MM.1S (cell line): ENCODE measurements at regions not wholly inside any gene's neighbourhood (a gene's known extent, or its start where the extent isn't known, plus 50 kb on each side); places are given as distances from the start of the nearest gene placed in this dataset.

ENCODE experiments used
- DNase-seq: peaks from one replicate; pipeline ENCODE4 v3.0.0-alpha.2; 2015
- H2AFZ ChIP-seq: fragments of 300-600 bp; sonication (generic); 2 replicates; pipeline ENCODE4 v1.6.0; 2016; ENCODE audit warnings: antibody characterized with exemption, low read length
- H3F3A ChIP-seq: fragments of 300-600 bp; sonication (generic); 2 replicates; pipeline ENCODE4 v1.6.1; 2016; ENCODE audit warnings: mild to moderate bottlenecking, antibody characterized with exemption, low read length, moderate library complexity, mixed read lengths; ENCODE audit not compliant: insufficient read depth
- H3K27ac ChIP-seq: fragments of 300-600 bp; sonication (generic); 2 replicates; pipeline ENCODE4 v1.5.1; 2016; ENCODE audit warnings: mild to moderate bottlenecking, low read length
- H3K27me3 ChIP-seq: fragments of 300-600 bp; sonication (generic); replicated peaks from 2 replicates; pipeline ENCODE4 v1.6.0; 2016; ENCODE audit warnings: low read length; ENCODE audit not compliant: insufficient read depth
- H3K36me3 ChIP-seq: fragments of 300-600 bp; sonication (generic); replicated peaks from 2 replicates; pipeline ENCODE4 v1.6.1; 2016; ENCODE audit warnings: mild to moderate bottlenecking, low read length, mixed read lengths; ENCODE audit not compliant: insufficient read depth
- H3K4me1 ChIP-seq: fragments of 300-600 bp; sonication (generic); 2 replicates; pipeline ENCODE4 v1.6.1; 2016; ENCODE audit warnings: low read length, mixed read lengths
- H3K4me2 ChIP-seq: fragments of 300-600 bp; sonication (generic); 2 replicates; pipeline ENCODE4 v1.6.0; 2016; ENCODE audit warnings: low read depth, low read length
- H3K4me3 ChIP-seq: fragments of 300-600 bp; sonication (generic); 2 replicates; pipeline ENCODE4 v1.5.1; 2016; ENCODE audit warnings: low read length, mixed read lengths
- H3K79me2 ChIP-seq: fragments of 300-600 bp; sonication (generic); 2 replicates; pipeline ENCODE4 v1.6.1; 2016; ENCODE audit warnings: mixed run types, low read length, mixed read lengths
- H3K9ac ChIP-seq: fragments of 300-600 bp; sonication (generic); 2 replicates; pipeline ENCODE4 v1.6.1; 2016; ENCODE audit warnings: low read length, mixed read lengths
- H3K9me2 ChIP-seq: fragments of 300-600 bp; sonication (generic); replicated peaks from 2 replicates; pipeline ENCODE4 v1.6.1; 2016; ENCODE audit warnings: mild to moderate bottlenecking, low read length, mixed read lengths; ENCODE audit not compliant: insufficient read depth
- H3K9me3 ChIP-seq: fragments of 300-600 bp; sonication (generic); replicated peaks from 2 replicates; pipeline ENCODE4 v1.6.1; 2016; ENCODE audit warnings: mild to moderate bottlenecking, low read length, mixed read lengths; ENCODE audit not compliant: insufficient read depth
- H4K20me1 ChIP-seq: fragments of 300-600 bp; sonication (generic); 2 replicates; pipeline ENCODE4 v1.6.1; 2016; ENCODE audit warnings: mild to moderate bottlenecking, low read length, moderate library complexity, mixed read lengths; ENCODE audit not compliant: insufficient read depth
- EZH2 ChIP-seq: fragments of 300-600 bp; sonication (generic); optimal IDR thresholded peaks from 2 replicates; pipeline ENCODE3; 2017; ENCODE audit warnings: low read depth, mild to moderate bottlenecking, antibody characterized with exemption, low read length, mixed read lengths
- EZH2phosphoT487 ChIP-seq: fragments of 300-600 bp; sonication (generic); IDR thresholded peaks from 2 replicates; pipeline ENCODE4 v1.6.1; 2018; ENCODE audit warnings: antibody characterized with exemption, low read length
- TF ChIP-seq, protein P1 (sequence below): fragments of 300-600 bp; sonication (generic); IDR thresholded peaks from 2 replicates; pipeline ENCODE4 v1.5.1; 2016; ENCODE audit warnings: antibody characterized with exemption, low read length, mixed read lengths

- H4K20me1 ChIP-seq: no peaks in the 10 kb centered on the region
- H3K36me3 ChIP-seq: no peaks in the 10 kb centered on the region
- H3F3A ChIP-seq: no peaks in the 10 kb centered on the region
- no peaks in the 10 kb centered on the region for H3K9me3 ChIP-seq
- H3K27ac ChIP-seq: no peak overlapping the region
- H3K4me1 ChIP-seq: peaks cover 13% of the 10 kb centered on the region
- no peak overlapping the region for H3K9ac ChIP-seq
- H2AFZ ChIP-seq: no peak overlapping the region
- DNase-seq: no peak
- TF ChIP-seq EZH2phosphoT487: no peak
- TF ChIP-seq, protein P1, sequence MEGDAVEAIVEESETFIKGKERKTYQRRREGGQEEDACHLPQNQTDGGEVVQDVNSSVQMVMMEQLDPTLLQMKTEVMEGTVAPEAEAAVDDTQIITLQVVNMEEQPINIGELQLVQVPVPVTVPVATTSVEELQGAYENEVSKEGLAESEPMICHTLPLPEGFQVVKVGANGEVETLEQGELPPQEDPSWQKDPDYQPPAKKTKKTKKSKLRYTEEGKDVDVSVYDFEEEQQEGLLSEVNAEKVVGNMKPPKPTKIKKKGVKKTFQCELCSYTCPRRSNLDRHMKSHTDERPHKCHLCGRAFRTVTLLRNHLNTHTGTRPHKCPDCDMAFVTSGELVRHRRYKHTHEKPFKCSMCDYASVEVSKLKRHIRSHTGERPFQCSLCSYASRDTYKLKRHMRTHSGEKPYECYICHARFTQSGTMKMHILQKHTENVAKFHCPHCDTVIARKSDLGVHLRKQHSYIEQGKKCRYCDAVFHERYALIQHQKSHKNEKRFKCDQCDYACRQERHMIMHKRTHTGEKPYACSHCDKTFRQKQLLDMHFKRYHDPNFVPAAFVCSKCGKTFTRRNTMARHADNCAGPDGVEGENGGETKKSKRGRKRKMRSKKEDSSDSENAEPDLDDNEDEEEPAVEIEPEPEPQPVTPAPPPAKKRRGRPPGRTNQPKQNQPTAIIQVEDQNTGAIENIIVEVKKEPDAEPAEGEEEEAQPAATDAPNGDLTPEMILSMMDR: no peak
- no peak for TF ChIP-seq EZH2
- no peaks in the 10 kb centered on the region for H3K79me2 ChIP-seq
- no peak overlapping the region for H3K4me2 ChIP-seq
- H3K9me2 ChIP-seq: no peaks in the 10 kb centered on the region
- no peak overlapping the region for H3K4me3 ChIP-seq
- no peaks in the 10 kb centered on the region for H3K27me3 ChIP-seq
These were observed 107.7 kb upstream of the GGTLC1 start for GRCh38 chr20:24096264-24096663.

DNA sequence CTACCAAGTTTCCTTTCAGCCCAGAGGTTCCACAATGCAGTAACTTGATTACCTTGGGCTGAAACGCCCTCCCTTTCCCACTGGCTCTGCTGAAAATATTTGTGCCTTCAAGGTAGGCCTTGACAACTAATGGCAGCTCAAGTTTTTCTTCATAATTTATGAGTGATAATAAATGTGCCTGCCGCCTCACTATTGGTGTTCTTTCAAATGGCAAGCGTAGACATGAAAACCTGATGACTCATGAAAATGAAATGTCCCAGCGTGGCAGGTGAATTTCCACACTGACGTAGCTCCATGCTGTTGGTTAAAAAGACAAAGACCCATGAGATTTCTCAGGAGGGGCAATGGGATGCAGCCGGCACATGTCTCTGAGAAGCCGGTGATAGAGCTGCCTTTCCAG is 107.2 kb upstream of the GGTLC1 start:
- H3K4me3 ChIP-seq: no peak overlapping the region
- H4K20me1 ChIP-seq: no peaks in the 10 kb centered on the region
- H2AFZ ChIP-seq: no peak overlapping the region
- H3K36me3 ChIP-seq: no peaks in the 10 kb centered on the region
- no peaks in the 10 kb centered on the region for H3F3A ChIP-seq
- no peaks in the 10 kb centered on the region for H3K27me3 ChIP-seq
- no peak for TF ChIP-seq EZH2
- TF ChIP-seq, protein P1: no peak
- no peak for DNase-seq
- H3K27ac ChIP-seq: no peak overlapping the region
- H3K4me2 ChIP-seq: no peak overlapping the region
- H3K9me2 ChIP-seq: no peaks in the 10 kb centered on the region
- no peaks in the 10 kb centered on the region for H3K9me3 ChIP-seq
- no peaks in the 10 kb centered on the region for H3K79me2 ChIP-seq
- peaks cover 13% of the 10 kb centered on the region for H3K4me1 ChIP-seq
- no peak overlapping the region for H3K9ac ChIP-seq

- H3K36me3 ChIP-seq: no peaks in the 10 kb centered on the region
- no peaks in the 10 kb centered on the region for H3K9me2 ChIP-seq
- DNase-seq: no peak
- no peaks in the 10 kb centered on the region for H3F3A ChIP-seq
- no peak overlapping the region for H2AFZ ChIP-seq
- no peaks in the 10 kb centered on the region for H3K79me2 ChIP-seq
- TF ChIP-seq, protein P1: no peak
- no peak for TF ChIP-seq EZH2
- TF ChIP-seq EZH2phosphoT487: no peak
- H3K27me3 ChIP-seq: no peaks in the 10 kb centered on the region
- H3K27ac ChIP-seq: no peak overlapping the region
- H3K4me3 ChIP-seq: no peak overlapping the region
- no peak overlapping the region for H3K9ac ChIP-seq
- H4K20me1 ChIP-seq: no peaks in the 10 kb centered on the region
- H3K4me1 ChIP-seq: peaks cover 10% of the 10 kb centered on the region
- no peaks in the 10 kb centered on the region for H3K9me3 ChIP-seq
- H3K4me2 ChIP-seq: no peak overlapping the region
These were observed 106.7 kb upstream of the GGTLC1 start for GRCh38 chr20:24095303-24095702.
